ENCODE measurements at regions not wholly inside any gene's neighbourhood (a gene's known extent, or its start where the extent isn't known, plus 50 kb on each side); places are given as distances from the start of the nearest gene placed in this dataset.

GRCh38 chr13:111558700-111559088 is 238.3 kb downstream of the TEX29 start:
- Histone ChIP-seq H3K4me2 (no peak overlapping the region), H3K27ac (no peak overlapping the region), H3K36me3 (ENCODE audit: low read depth) (no peaks in the 10 kb centered on the region), H2AFZ (no peak overlapping the region), H3K4me1 (replicated peaks; ENCODE audit: insufficient read depth) (no peaks in the 10 kb centered on the region), H3K79me2 (ENCODE audit: low read depth) (no peaks in the 10 kb centered on the region), H3K27me3 (ENCODE audit: insufficient read depth, low read depth) (peaks cover 95% of the 10 kb centered on the region), H4K20me1 (ENCODE audit: insufficient read depth) (no peaks in the 10 kb centered on the region), H3K9me3 (ENCODE audit: insufficient read depth, low read depth) (no peaks in the 10 kb centered on the region), H3K4me3 (no peak overlapping the region), H3F3A (ENCODE audit: insufficient read depth, low read depth) (no peaks in the 10 kb centered on the region), H3K9me2 (ENCODE audit: insufficient read depth) (no peaks in the 10 kb centered on the region)
- no peak for DNase-seq
- TF ChIP-seq EZH2 (IDR thresholded peaks at IDR 0.05; ENCODE audit: low read depth) (no peak), CTCF (conservative IDR thresholded peaks at IDR 0.05) (no peak)
- BruUV-seq (replicated peaks) = no TSS peak
- ChIA-PET CTCF (no interaction called here), POLR2A (ENCODE audit: unreplicated experiment) (no interaction called here)
- intact Hi-C loops (cut with micrococcal nuclease; ENCODE audit: unreplicated experiment) = no loop called here

DNA sequence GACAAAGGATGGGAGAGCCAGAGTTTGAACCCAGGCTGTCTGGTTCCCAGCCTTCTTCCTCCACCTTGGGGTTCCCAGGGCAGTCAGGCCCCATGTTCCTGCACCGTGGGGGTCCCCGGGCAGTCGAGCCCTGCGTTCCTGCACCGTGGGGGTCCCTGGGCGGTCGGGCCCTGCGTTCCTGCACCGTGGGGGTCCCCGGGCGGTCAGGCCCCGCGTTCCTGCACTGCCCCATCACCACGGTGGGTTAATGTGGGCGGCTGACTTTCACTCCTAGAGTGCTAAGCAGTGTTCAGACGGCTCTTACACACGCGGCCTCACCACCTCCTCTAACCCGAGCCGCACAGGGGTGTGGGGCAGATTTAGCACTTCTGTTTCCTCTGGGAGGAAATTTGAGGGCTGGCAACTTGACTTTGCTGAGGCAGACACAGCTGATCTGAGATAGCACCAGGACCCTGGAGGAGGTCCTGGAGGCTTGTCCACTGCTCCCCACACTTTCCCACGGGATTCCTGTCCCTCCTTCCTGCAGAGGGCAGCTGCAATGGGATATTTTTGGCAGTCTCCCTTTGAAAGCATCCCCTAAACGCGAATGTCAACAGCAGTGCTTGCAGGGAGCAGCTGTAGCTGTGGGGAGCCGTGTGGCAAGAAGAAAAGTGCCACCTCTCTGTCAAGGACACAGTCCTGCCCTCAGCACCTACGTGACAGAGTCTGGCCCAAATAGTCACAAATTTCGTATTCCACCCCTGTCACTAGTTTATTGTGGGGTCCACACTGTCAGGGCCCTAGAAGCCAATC is 239.4 kb downstream of the TEX29 start:
- Histone ChIP-seq H3K9me3 (ENCODE audit: insufficient read depth, low read depth) (no peaks in the 10 kb centered on the region), H3K27me3 (ENCODE audit: insufficient read depth, low read depth) (peaks cover 95% of the 10 kb centered on the region), H3K36me3 (ENCODE audit: low read depth) (no peaks in the 10 kb centered on the region), H3K4me2 (no peak overlapping the region), H3K9me2 (ENCODE audit: insufficient read depth) (no peaks in the 10 kb centered on the region), H3F3A (ENCODE audit: insufficient read depth, low read depth) (no peaks in the 10 kb centered on the region), H3K27ac (no peak overlapping the region), H3K4me3 (no peak overlapping the region), H3K4me1 (replicated peaks; ENCODE audit: insufficient read depth) (no peaks in the 10 kb centered on the region), H4K20me1 (ENCODE audit: insufficient read depth) (no peaks in the 10 kb centered on the region), H3K79me2 (ENCODE audit: low read depth) (no peaks in the 10 kb centered on the region), H2AFZ (no peak overlapping the region)
- no peak for DNase-seq
- intact Hi-C loops (cut with micrococcal nuclease; ENCODE audit: unreplicated experiment) = no loop called here
- ChIA-PET POLR2A (ENCODE audit: unreplicated experiment) (no interaction called here), CTCF (no interaction called here)
- no TSS peak for BruUV-seq (replicated peaks)
- TF ChIP-seq EZH2 (IDR thresholded peaks at IDR 0.05; ENCODE audit: low read depth) (no peak), CTCF (conservative IDR thresholded peaks at IDR 0.05) (no peak)

- Histone ChIP-seq H3K79me2 (ENCODE audit: low read depth) (no peaks in the 10 kb centered on the region), H3K9me3 (ENCODE audit: insufficient read depth, low read depth) (no peaks in the 10 kb centered on the region), H3K9me2 (ENCODE audit: insufficient read depth) (no peaks in the 10 kb centered on the region), H3K4me3 (no peak overlapping the region), H2AFZ (no peak overlapping the region), H3K27me3 (ENCODE audit: insufficient read depth, low read depth) (peaks cover 95% of the 10 kb centered on the region), H3F3A (ENCODE audit: insufficient read depth, low read depth) (no peaks in the 10 kb centered on the region), H3K36me3 (ENCODE audit: low read depth) (no peaks in the 10 kb centered on the region), H4K20me1 (ENCODE audit: insufficient read depth) (no peaks in the 10 kb centered on the region), H3K4me1 (replicated peaks; ENCODE audit: insufficient read depth) (no peaks in the 10 kb centered on the region), H3K4me2 (no peak overlapping the region), H3K27ac (no peak overlapping the region)
- no peak for DNase-seq
- ChIA-PET POLR2A (ENCODE audit: unreplicated experiment) (interaction anchor here (0.7 kb wide), 1 partner anchor 55 kb away, joined by 3 read pairs; no protein-coding TSS in a partner anchor), CTCF (no interaction called here)
- intact Hi-C loops (cut with micrococcal nuclease; ENCODE audit: unreplicated experiment) = no loop called here
- no TSS peak for BruUV-seq (replicated peaks)
- TF ChIP-seq EZH2 (IDR thresholded peaks at IDR 0.05; ENCODE audit: low read depth) = no peak
- no peak for TF ChIP-seq CTCF (conservative IDR thresholded peaks at IDR 0.05)
Observed at GRCh38 chr13:111561091-111561781, 240.8 kb downstream of the TEX29 start.

All from PC-9 (cell line).